Stimulated activated CD4-positive, alpha-beta T cell treated with anti-CD3 and anti-CD28 coated beads, Interleukin-4, amount 100 ng/mL, for 24 hours (primary cell): ENCODE measurements at regions not wholly inside any gene's neighbourhood (a gene's known extent, or its start where the extent isn't known, plus 50 kb on each side); places are given as distances from the start of the nearest gene placed in this dataset.

ENCODE experiments used
- DNase-seq: peaks from one replicate; pipeline ENCODE4 v3.0.0-alpha.2; 2020

- no peak for DNase-seq
These were observed 107.4 kb upstream of the ADGRF1 start for GRCh38 chr6:47149554-47149953.

GRCh38 chr6:47149066-47149465, 106.9 kb upstream of the ADGRF1 start:
- DNase-seq = no peak

- no peak for DNase-seq
These were observed 105.8 kb upstream of the ADGRF1 start for GRCh38 chr6:47147836-47148344.

- DNase-seq = no peak
These were observed 105.1 kb upstream of the ADGRF1 start for GRCh38 chr6:47147175-47147727.

- no peak for DNase-seq
These were observed 104.5 kb upstream of the ADGRF1 start for GRCh38 chr6:47146431-47147174.

- DNase-seq = no peak
These were observed 103.1 kb upstream of the ADGRF1 start for GRCh38 chr6:47145212-47145611.

GRCh38 chr6:47144306-47144705, 102.2 kb upstream of the ADGRF1 start:
- no peak for DNase-seq

- DNase-seq = no peak
These were observed 99.8 kb upstream of the ADGRF1 start for GRCh38 chr6:47141963-47142362.

- DNase-seq = no peak
These were observed 99.0 kb upstream of the ADGRF1 start for GRCh38 chr6:47141171-47141570.

- no peak for DNase-seq
These were observed 95.9 kb upstream of the ADGRF1 start for GRCh38 chr6:47138046-47138445.

GRCh38 chr6:47137073-47137472, 94.9 kb upstream of the ADGRF1 start:
- no peak for DNase-seq

- no peak for DNase-seq
These were observed 93.6 kb upstream of the ADGRF1 start for GRCh38 chr6:47135772-47136171.

- no peak for DNase-seq
These were observed 92.5 kb upstream of the ADGRF1 start for GRCh38 chr6:47134476-47135189.

- DNase-seq = no peak
These were observed 91.3 kb upstream of the ADGRF1 start for GRCh38 chr6:47133230-47134000.

GRCh38 chr6:47132724-47133123, 90.6 kb upstream of the ADGRF1 start:
- no peak for DNase-seq

- DNase-seq = no peak
These were observed 89.6 kb upstream of the ADGRF1 start for GRCh38 chr6:47131773-47132172.

- DNase-seq = no peak
These were observed 88.0 kb upstream of the ADGRF1 start for GRCh38 chr6:47130086-47130485.

GRCh38 chr6:47129129-47129528, 87.0 kb upstream of the ADGRF1 start:
- no peak for DNase-seq

- DNase-seq = no peak
These were observed 84.7 kb upstream of the ADGRF1 start for GRCh38 chr6:47126647-47127391.

- DNase-seq = no peak
These were observed 76.5 kb upstream of the ADGRF1 start for GRCh38 chr6:47118611-47119010.

GRCh38 chr6:47117314-47117713, 75.2 kb upstream of the ADGRF1 start:
- no peak for DNase-seq

GRCh38 chr6:47116606-47117005, 74.5 kb upstream of the ADGRF1 start:
- no peak for DNase-seq

- DNase-seq = no peak
These were observed 74.0 kb upstream of the ADGRF1 start for GRCh38 chr6:47116086-47116485.
